PFSK-1 (cell line): ENCODE measurements at regions not wholly inside any gene's neighbourhood (a gene's known extent, or its start where the extent isn't known, plus 50 kb on each side); places are given as distances from the start of the nearest gene placed in this dataset.

Experiments
- POLR2AphosphoS5 ChIP-seq: IDR thresholded peaks from 2 replicates; pipeline ENCODE4 v1.6.1; 2012; ENCODE audit warnings: low read depth, mild to moderate bottlenecking, control low read depth, low read length, moderate library complexity
- SIN3A ChIP-seq: IDR thresholded peaks from 2 replicates; pipeline ENCODE4 v1.6.1; 2012; ENCODE audit warnings: mild to moderate bottlenecking, low read length, moderate library complexity, borderline replicate concordance; ENCODE audit not compliant: insufficient read depth
- TAF1 ChIP-seq: IDR thresholded peaks from 2 replicates; pipeline ENCODE4 v1.6.1; 2012; ENCODE audit warnings: low read length, control low read depth, borderline replicate concordance; ENCODE audit not compliant: insufficient read depth
- TF ChIP-seq, protein P1 (sequence below), 2 experiments: IDR thresholded peaks; 2 replicates each; pipeline versions ENCODE4 v1.6.1 to v1.8.0; 2011 to 2012; ENCODE audit warnings: low read depth in 2 of 2, low read length in 2 of 2, control low read depth in 1 of 2, inconsistent platforms in 1 of 2, mild to moderate bottlenecking in 1 of 2, moderate library complexity in 1 of 2; ENCODE audit not compliant: insufficient read depth in 1 of 2

DNA sequence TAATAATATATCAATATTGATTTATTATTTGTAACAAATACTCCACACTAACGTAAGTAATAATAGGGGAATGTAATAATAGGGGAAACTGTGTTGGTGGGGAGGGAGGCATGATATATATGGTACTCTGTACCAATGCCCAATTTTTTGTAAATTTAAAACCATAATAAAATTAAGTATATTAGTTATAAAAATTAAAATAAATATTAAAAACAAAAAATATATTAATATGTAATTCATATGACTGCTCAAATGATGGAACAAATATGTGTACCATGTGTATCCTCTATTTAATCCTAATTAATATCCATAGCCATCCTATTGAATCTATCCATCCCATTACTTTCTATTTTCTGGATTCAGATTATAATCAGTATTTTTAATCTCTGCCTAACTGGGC lies 578.0 kb downstream of the KCNA4 start:
- TF ChIP-seq, protein P1, sequence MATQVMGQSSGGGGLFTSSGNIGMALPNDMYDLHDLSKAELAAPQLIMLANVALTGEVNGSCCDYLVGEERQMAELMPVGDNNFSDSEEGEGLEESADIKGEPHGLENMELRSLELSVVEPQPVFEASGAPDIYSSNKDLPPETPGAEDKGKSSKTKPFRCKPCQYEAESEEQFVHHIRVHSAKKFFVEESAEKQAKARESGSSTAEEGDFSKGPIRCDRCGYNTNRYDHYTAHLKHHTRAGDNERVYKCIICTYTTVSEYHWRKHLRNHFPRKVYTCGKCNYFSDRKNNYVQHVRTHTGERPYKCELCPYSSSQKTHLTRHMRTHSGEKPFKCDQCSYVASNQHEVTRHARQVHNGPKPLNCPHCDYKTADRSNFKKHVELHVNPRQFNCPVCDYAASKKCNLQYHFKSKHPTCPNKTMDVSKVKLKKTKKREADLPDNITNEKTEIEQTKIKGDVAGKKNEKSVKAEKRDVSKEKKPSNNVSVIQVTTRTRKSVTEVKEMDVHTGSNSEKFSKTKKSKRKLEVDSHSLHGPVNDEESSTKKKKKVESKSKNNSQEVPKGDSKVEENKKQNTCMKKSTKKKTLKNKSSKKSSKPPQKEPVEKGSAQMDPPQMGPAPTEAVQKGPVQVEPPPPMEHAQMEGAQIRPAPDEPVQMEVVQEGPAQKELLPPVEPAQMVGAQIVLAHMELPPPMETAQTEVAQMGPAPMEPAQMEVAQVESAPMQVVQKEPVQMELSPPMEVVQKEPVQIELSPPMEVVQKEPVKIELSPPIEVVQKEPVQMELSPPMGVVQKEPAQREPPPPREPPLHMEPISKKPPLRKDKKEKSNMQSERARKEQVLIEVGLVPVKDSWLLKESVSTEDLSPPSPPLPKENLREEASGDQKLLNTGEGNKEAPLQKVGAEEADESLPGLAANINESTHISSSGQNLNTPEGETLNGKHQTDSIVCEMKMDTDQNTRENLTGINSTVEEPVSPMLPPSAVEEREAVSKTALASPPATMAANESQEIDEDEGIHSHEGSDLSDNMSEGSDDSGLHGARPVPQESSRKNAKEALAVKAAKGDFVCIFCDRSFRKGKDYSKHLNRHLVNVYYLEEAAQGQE (IDR thresholded peaks at IDR 0.05; ENCODE audit: insufficient read depth in 1 of 2, low read depth in 2 of 2, low read length in 2 of 2), result no peak
- TF ChIP-seq TAF1 (no peak), POLR2AphosphoS5 (no peak), SIN3A (no peak)
